ENCODE measurements at regions not wholly inside any gene's neighbourhood (a gene's known extent, or its start where the extent isn't known, plus 50 kb on each side); places are given as distances from the start of the nearest gene placed in this dataset.
A peak's percentile ranks its signal among the peaks of the same experiment; 100 is the strongest.

GRCh38 chr2:152250421-152251100 lies 75.0 kb upstream of the STAM2 start:
- Mint-ChIP-seq H3K27ac (no peak overlapping the region), H3K9me3 (no peaks in the 10 kb centered on the region), H3K4me3 (no peak overlapping the region), H3K27me3 (ENCODE audit: insufficient read depth, low read depth) (peaks cover 2% of the 10 kb centered on the region), H3K36me3 (no peaks in the 10 kb centered on the region), H3K4me1 (peaks cover 14% of the 10 kb centered on the region)
- Histone ChIP-seq H3K27ac (no peak overlapping the region), H3K9ac (no peak overlapping the region), H3K79me2 (ENCODE audit: low read depth) (no peaks in the 10 kb centered on the region), H3K9me3 (ENCODE audit: low read depth) (no peaks in the 10 kb centered on the region), H3K36me3 (no peaks in the 10 kb centered on the region), H3K27me3 (no peaks in the 10 kb centered on the region), H3K4me3 (no peak overlapping the region), H2AFZ (replicated peaks) (no peak overlapping the region), H3K4me2 (no peak overlapping the region), H4K20me1 (ENCODE audit: low read depth) (no peaks in the 10 kb centered on the region), H3K4me1 (peaks cover 10% of the 10 kb centered on the region), H3F3A (ENCODE audit: low read depth) (peaks cover 4% of the 10 kb centered on the region)
- TF ChIP-seq EZH2phosphoT487 (IDR thresholded peaks at IDR 0.05) (no peak), CTCF (IDR thresholded peaks at IDR 0.05) (no peak), EZH2 (IDR thresholded peaks at IDR 0.05) (no peak)
- DNase-seq (ENCODE audit: low spot score), result no peak

- H3K4me3 Mint-ChIP-seq, result no peak overlapping the region
- peaks cover 14% of the 10 kb centered on the region for H3K4me1 Mint-ChIP-seq
- Histone ChIP-seq H3K9ac (no peak overlapping the region), H2AFZ (replicated peaks) (peak overlapping the region; percentile 36), H3K36me3 (no peaks in the 10 kb centered on the region), H3K79me2 (ENCODE audit: low read depth) (no peaks in the 10 kb centered on the region), H3K4me3 (no peak overlapping the region), H3F3A (ENCODE audit: low read depth) (peaks cover 4% of the 10 kb centered on the region), H3K4me1 (peaks cover 10% of the 10 kb centered on the region), H3K4me2 (no peak overlapping the region), H4K20me1 (ENCODE audit: low read depth) (no peaks in the 10 kb centered on the region), H3K27ac (no peak overlapping the region), H3K9me3 (ENCODE audit: low read depth) (no peaks in the 10 kb centered on the region), H3K27me3 (no peaks in the 10 kb centered on the region)
- no peak for DNase-seq (ENCODE audit: low spot score)
- H3K27me3 Mint-ChIP-seq (ENCODE audit: insufficient read depth, low read depth), result peaks cover 2% of the 10 kb centered on the region
- H3K27ac Mint-ChIP-seq, result no peak overlapping the region
- H3K36me3 Mint-ChIP-seq, result no peaks in the 10 kb centered on the region
- no peaks in the 10 kb centered on the region for H3K9me3 Mint-ChIP-seq
- TF ChIP-seq EZH2phosphoT487 (IDR thresholded peaks at IDR 0.05) (no peak), EZH2 (IDR thresholded peaks at IDR 0.05) (no peak), CTCF (IDR thresholded peaks at IDR 0.05) (no peak)
Observed at GRCh38 chr2:152251211-152251610, 75.6 kb upstream of the STAM2 start.

- Mint-ChIP-seq H3K4me3 (no peak overlapping the region), H3K36me3 (no peaks in the 10 kb centered on the region), H3K27me3 (ENCODE audit: insufficient read depth, low read depth) (peaks cover 2% of the 10 kb centered on the region), H3K4me1 (peaks cover 14% of the 10 kb centered on the region), H3K9me3 (no peaks in the 10 kb centered on the region), H3K27ac (no peak overlapping the region)
- Histone ChIP-seq H3K27ac (no peak overlapping the region), H3F3A (ENCODE audit: low read depth) (peaks cover 2% of the 10 kb centered on the region), H3K27me3 (no peaks in the 10 kb centered on the region), H3K9ac (no peak overlapping the region), H3K4me2 (no peak overlapping the region), H3K4me1 (peaks cover 14% of the 10 kb centered on the region), H3K4me3 (no peak overlapping the region), H3K79me2 (ENCODE audit: low read depth) (no peaks in the 10 kb centered on the region), H3K9me3 (ENCODE audit: low read depth) (no peaks in the 10 kb centered on the region), H3K36me3 (no peaks in the 10 kb centered on the region), H2AFZ (replicated peaks) (peak overlapping the region; percentile 36), H4K20me1 (ENCODE audit: low read depth) (no peaks in the 10 kb centered on the region)
- peak; percentile 36 for DNase-seq (ENCODE audit: low spot score)
- no peak for TF ChIP-seq EZH2phosphoT487 (IDR thresholded peaks at IDR 0.05)
- no peak for TF ChIP-seq CTCF (IDR thresholded peaks at IDR 0.05)
- TF ChIP-seq EZH2 (IDR thresholded peaks at IDR 0.05), result no peak
Observed at GRCh38 chr2:152251811-152252210, 76.2 kb upstream of the STAM2 start.

Measured in neural progenitor cell (in vitro differentiated cells).